B cell (primary cell): ENCODE measurements at regions not wholly inside any gene's neighbourhood (a gene's known extent, or its start where the extent isn't known, plus 50 kb on each side); places are given as distances from the start of the nearest gene placed in this dataset.

Experiments used
- ATAC-seq: fragments of 200-7000 bp; cut with Tn5 transposase; one replicate; pipeline ENCODE4 v1.10.0; 2021; ENCODE audit warnings: low read depth, mild to moderate bottlenecking, moderate number of reproducible peaks, moderate library complexity
- CTCF ChIA-PET: fragments of 350-600 bp; sonication (Branson Sonifier 250); formaldehyde crosslinking; loops from one replicate; lab custom pipeline; 2021; ENCODE audit warnings: antibody characterized with exemption, inconsistent platforms; lab: Charles Lee
- POLR2A ChIA-PET: fragments of 350-600 bp; sonication (Branson Sonifier 250); formaldehyde crosslinking; loops from one replicate; lab custom pipeline; 2021; ENCODE audit warnings: antibody characterized with exemption; lab: Charles Lee
- DNase-seq: peaks from one replicate; pipeline ENCODE4 v3.0.0; 2013
- H2AFZ ChIP-seq: 2 replicates; pipeline ENCODE4 v1.6.1; 2012; ENCODE audit warnings: mild to moderate bottlenecking, low read depth, low read length; ENCODE audit not compliant: insufficient read depth, poor library complexity, severe bottlenecking
- H3K27ac ChIP-seq, 2 donors: 1 replicate in 1 of 2; 2 replicates in 1 of 2; pipeline ENCODE4 v1.5.1; 2012 to 2013; ENCODE audit warnings: low read length in 2 of 2, mild to moderate bottlenecking in 2 of 2, moderate library complexity in 1 of 2
- H3K27me3 ChIP-seq, 4 experiments: fragments of 200-600 bp in 1 of 4; sonication (generic) in 1 of 4; replicated peaks in 1 of 4; 1 replicate in 2 of 4; 2 replicates in 2 of 4; pipeline versions ENCODE4 v1.6.1 to v1.7.0; 2013 to 2016; ENCODE audit warnings: low read length in 3 of 4, mild to moderate bottlenecking in 2 of 4, mixed read lengths in 1 of 4, moderate library complexity in 1 of 4; ENCODE audit not compliant: insufficient read depth in 4 of 4, control insufficient read depth in 3 of 4; ENCODE audit errors: control extremely low read depth in 1 of 4
- H3K36me3 ChIP-seq, 2 experiments: replicated peaks in 1 of 2; 1 replicate in 1 of 2; 2 replicates in 1 of 2; pipeline versions ENCODE4 v1.6.1 to v1.7.1; 2013; ENCODE audit warnings: low read length in 1 of 2; ENCODE audit not compliant: insufficient read depth in 2 of 2, control insufficient read depth in 1 of 2; ENCODE audit errors: control extremely low read depth in 1 of 2, extremely low read depth in 1 of 2
- H3K4me1 ChIP-seq, 2 donors: fragments of 200-600 bp in 1 of 2; sonication (generic) in 1 of 2; 1 replicate in 1 of 2; 2 replicates in 1 of 2; pipeline versions ENCODE4 v1.5.1 to v1.6.1; 2013 to 2017; ENCODE audit warnings: low read length in 2 of 2; ENCODE audit not compliant: control insufficient read depth in 2 of 2, insufficient read depth in 2 of 2
- H3K4me2 ChIP-seq: replicated peaks from 2 replicates; pipeline ENCODE3; 2012; ENCODE audit warnings: mild to moderate bottlenecking, low read depth, low read length; ENCODE audit not compliant: poor library complexity, severe bottlenecking
- H3K4me3 ChIP-seq, 5 experiments: fragments of 200-600 bp in 1 of 5; sonication (generic) in 1 of 5; 1 replicate in 3 of 5; 2 replicates in 2 of 5; pipeline versions ENCODE4 v1.5.1 to v1.7.0; 2011 to 2016; ENCODE audit warnings: low read length in 4 of 5, mild to moderate bottlenecking in 4 of 5, low read depth in 2 of 5, control low read depth in 1 of 5, moderate library complexity in 1 of 5; ENCODE audit not compliant: insufficient read depth in 1 of 5; ENCODE audit errors: control extremely low read depth in 1 of 5, extremely low read depth in 1 of 5
- H3K79me2 ChIP-seq: fragments of 200-600 bp; sonication (generic); one replicate; pipeline ENCODE4 v1.6.0; 2016; ENCODE audit warnings: low read length; ENCODE audit not compliant: control insufficient read depth, insufficient read depth
- H3K9ac ChIP-seq: fragments of 200-600 bp; sonication (generic); 2 replicates; pipeline ENCODE4 v1.6.1; 2017; ENCODE audit warnings: mild to moderate bottlenecking, low read length, moderate library complexity
- H3K9me3 ChIP-seq, 3 donors: one replicate each; pipeline versions ENCODE4 v1.6.1 to v1.7.1; 2013; ENCODE audit warnings: low read length in 2 of 3; ENCODE audit not compliant: control insufficient read depth in 2 of 3, insufficient read depth in 1 of 3; ENCODE audit errors: control extremely low read depth in 1 of 3
- H4K20me1 ChIP-seq: 2 replicates; pipeline ENCODE4 v1.6.0; 2012; ENCODE audit warnings: mild to moderate bottlenecking, low read length; ENCODE audit not compliant: insufficient read depth, control insufficient read depth, poor library complexity, severe bottlenecking
- H3K27ac Mint-ChIP-seq: one replicate; pipeline ENCODE4 v1.8.0; 2021; ENCODE audit warnings: mixed read lengths
- H3K27me3 Mint-ChIP-seq: one replicate; pipeline ENCODE4 v1.8.0; 2021; ENCODE audit warnings: mixed read lengths
- H3K4me1 Mint-ChIP-seq: one replicate; pipeline ENCODE4 v1.8.0; 2021; ENCODE audit warnings: mixed read lengths
- H3K4me3 Mint-ChIP-seq: one replicate; pipeline ENCODE4 v1.8.0; 2021; ENCODE audit warnings: mixed read lengths
- H3K9me3 Mint-ChIP-seq: one replicate; pipeline ENCODE4 v1.8.0; 2022; ENCODE audit warnings: mixed read lengths; ENCODE audit not compliant: insufficient read depth
- EZH2 ChIP-seq: IDR thresholded peaks from 2 replicates; pipeline ENCODE4 v1.6.1; 2012; ENCODE audit warnings: borderline replicate concordance, low read depth, mild to moderate bottlenecking, moderate library complexity, low read length; ENCODE audit not compliant: insufficient read depth, poor library complexity, severe bottlenecking
- WGBS: methylation state at CpG from one replicate; pipeline ENCODE4 v1.1.5; 2013; ENCODE audit warnings: missing lambda C conversion rate; ENCODE audit not compliant: insufficient coverage; 5-methylcytosine and 5-hydroxymethylcytosine counted together
- intact Hi-C: fragments of 100-400 bp; cut with micrococcal nuclease; formaldehyde crosslinking; loops from one replicate; pipeline ENCODE4 v1.10.0; 2022
- TF ChIP-seq, protein P1 (sequence below): fragments of 200-600 bp; IDR thresholded peaks from one replicate; pipeline ENCODE4 v1.8.0; 2022; ENCODE audit warnings: antibody characterized with exemption, mild to moderate bottlenecking

DNA sequence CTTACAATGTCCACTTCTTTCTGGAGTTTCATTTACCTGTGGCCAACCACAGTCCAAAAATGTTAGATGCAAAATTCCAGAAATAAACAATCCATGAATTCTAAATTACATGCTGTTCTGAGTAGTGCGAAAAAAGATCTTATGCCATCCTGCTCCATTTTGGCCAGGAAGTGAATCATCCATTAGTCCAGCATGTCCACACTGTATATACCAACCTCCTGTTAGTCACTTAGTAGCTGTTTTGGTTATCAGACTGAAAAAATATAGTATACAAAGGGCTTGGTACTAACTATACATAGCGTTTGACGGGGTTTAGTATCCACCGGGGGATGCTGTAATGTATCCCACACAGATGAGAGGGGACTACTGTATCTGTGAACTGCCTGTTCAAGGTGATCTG, 618.0 kb upstream of the ARGLU1 start:
- TF ChIP-seq, protein P1, sequence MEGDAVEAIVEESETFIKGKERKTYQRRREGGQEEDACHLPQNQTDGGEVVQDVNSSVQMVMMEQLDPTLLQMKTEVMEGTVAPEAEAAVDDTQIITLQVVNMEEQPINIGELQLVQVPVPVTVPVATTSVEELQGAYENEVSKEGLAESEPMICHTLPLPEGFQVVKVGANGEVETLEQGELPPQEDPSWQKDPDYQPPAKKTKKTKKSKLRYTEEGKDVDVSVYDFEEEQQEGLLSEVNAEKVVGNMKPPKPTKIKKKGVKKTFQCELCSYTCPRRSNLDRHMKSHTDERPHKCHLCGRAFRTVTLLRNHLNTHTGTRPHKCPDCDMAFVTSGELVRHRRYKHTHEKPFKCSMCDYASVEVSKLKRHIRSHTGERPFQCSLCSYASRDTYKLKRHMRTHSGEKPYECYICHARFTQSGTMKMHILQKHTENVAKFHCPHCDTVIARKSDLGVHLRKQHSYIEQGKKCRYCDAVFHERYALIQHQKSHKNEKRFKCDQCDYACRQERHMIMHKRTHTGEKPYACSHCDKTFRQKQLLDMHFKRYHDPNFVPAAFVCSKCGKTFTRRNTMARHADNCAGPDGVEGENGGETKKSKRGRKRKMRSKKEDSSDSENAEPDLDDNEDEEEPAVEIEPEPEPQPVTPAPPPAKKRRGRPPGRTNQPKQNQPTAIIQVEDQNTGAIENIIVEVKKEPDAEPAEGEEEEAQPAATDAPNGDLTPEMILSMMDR, result no peak
- TF ChIP-seq EZH2, result no peak
- ChIA-PET POLR2A (no interaction called here), CTCF (no interaction called here)
- H3K27ac Mint-ChIP-seq, result no peak overlapping the region
- Histone ChIP-seq H3K27ac (no peak overlapping the region), H2AFZ (no peak overlapping the region), H3K27me3 (no peaks in the 10 kb centered on the region), H3K9me3 (peaks cover 0 to 4% (median 0%) of the 10 kb centered on the region in 3 donors), H3K36me3 (no peaks in the 10 kb centered on the region), H3K9ac (no peak overlapping the region), H4K20me1 (no peaks in the 10 kb centered on the region), H3K79me2 (no peaks in the 10 kb centered on the region), H3K4me3 (no peak overlapping the region), H3K4me1 (no peaks in the 10 kb centered on the region), H3K4me2 (no peak overlapping the region)
- no peak for DNase-seq
- no peaks in the 10 kb centered on the region for H3K4me1 Mint-ChIP-seq
- no peaks in the 10 kb centered on the region for H3K27me3 Mint-ChIP-seq
- intact Hi-C loops, result no loop called here
- ATAC-seq, result no peak
- peaks cover 4% of the 10 kb centered on the region for H3K9me3 Mint-ChIP-seq
- H3K4me3 Mint-ChIP-seq, result no peak overlapping the region
- 100% methylated on average over 1 of the region's 4 CpGs for WGBS

DNA sequence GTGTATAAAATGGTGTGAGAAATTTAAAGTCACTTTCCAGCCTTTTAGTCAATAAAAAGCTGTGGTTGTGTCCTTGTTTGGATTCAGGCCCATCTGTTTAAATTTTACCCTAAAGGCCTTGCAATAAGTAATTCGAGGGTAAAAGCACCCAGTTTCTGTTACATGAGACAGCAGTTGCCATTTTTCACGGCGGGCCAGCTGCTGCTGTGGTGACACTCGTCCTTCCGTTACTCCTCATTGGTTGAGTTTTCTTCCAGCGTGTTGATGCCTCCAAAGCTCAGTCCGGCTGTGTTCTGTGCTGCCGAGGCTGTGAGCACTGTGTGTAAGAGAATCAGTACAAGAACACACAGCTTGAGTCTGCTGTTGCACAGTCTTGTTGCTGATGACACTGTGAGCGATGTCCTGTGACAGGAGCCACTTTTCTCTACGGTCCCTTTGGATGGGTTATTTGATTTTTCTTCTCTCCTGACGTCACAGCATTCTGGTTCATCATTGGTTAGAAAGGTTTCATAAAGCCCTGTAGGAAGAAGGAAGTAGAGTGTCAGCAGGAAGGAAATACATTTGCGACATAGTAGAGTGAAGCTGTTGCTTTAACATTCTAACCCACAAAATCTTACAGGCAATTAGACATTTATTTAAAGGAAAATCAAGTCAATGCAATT, 602.5 kb upstream of the ARGLU1 start:
- no peaks in the 10 kb centered on the region for H4K20me1 ChIP-seq
- Mint-ChIP-seq H3K4me3 (no peak overlapping the region), H3K27me3 (no peaks in the 10 kb centered on the region), H3K9me3 (no peaks in the 10 kb centered on the region), H3K4me1 (no peaks in the 10 kb centered on the region), H3K27ac (no peak overlapping the region)
- H3K9me3 ChIP-seq, result no peaks in the 10 kb centered on the region
- no peak overlapping the region for H3K4me2 ChIP-seq
- ChIA-PET CTCF (no interaction called here), POLR2A (no interaction called here)
- no peaks in the 10 kb centered on the region for H3K36me3 ChIP-seq
- no peaks in the 10 kb centered on the region for H3K79me2 ChIP-seq
- no peaks in the 10 kb centered on the region for H3K27me3 ChIP-seq
- H3K4me1 ChIP-seq, result no peaks in the 10 kb centered on the region
- no peak for TF ChIP-seq EZH2
- TF ChIP-seq, protein P1, result no peak
- no peak overlapping the region for H3K4me3 ChIP-seq
- 94% methylated on average over 8 of the region's 12 CpGs for WGBS
- no peak overlapping the region for H3K9ac ChIP-seq
- H2AFZ ChIP-seq, result no peak overlapping the region
- ATAC-seq, result no peak
- DNase-seq, result no peak
- no peak overlapping the region for H3K27ac ChIP-seq
- intact Hi-C loops, result no loop called here
